ENCODE measurements at regions not wholly inside any gene's neighbourhood (a gene's known extent, or its start where the extent isn't known, plus 50 kb on each side); places are given as distances from the start of the nearest gene placed in this dataset.

- TF ChIP-seq, protein P1, sequence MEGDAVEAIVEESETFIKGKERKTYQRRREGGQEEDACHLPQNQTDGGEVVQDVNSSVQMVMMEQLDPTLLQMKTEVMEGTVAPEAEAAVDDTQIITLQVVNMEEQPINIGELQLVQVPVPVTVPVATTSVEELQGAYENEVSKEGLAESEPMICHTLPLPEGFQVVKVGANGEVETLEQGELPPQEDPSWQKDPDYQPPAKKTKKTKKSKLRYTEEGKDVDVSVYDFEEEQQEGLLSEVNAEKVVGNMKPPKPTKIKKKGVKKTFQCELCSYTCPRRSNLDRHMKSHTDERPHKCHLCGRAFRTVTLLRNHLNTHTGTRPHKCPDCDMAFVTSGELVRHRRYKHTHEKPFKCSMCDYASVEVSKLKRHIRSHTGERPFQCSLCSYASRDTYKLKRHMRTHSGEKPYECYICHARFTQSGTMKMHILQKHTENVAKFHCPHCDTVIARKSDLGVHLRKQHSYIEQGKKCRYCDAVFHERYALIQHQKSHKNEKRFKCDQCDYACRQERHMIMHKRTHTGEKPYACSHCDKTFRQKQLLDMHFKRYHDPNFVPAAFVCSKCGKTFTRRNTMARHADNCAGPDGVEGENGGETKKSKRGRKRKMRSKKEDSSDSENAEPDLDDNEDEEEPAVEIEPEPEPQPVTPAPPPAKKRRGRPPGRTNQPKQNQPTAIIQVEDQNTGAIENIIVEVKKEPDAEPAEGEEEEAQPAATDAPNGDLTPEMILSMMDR (IDR thresholded peaks at IDR 0.05; ENCODE audit: borderline replicate concordance, extremely low read depth, low read length, poor library complexity, severe bottlenecking) = no peak
- TF ChIP-seq EZH2 (IDR thresholded peaks at IDR 0.05; ENCODE audit: borderline replicate concordance, low read depth, low read length, severe bottlenecking) = no peak
These were observed 146.9 kb downstream of the TDRD15 start for GRCh38 chr2:21270708-21271122.

Measured in DND-41 (cell line).